IMR-90 (cell line): ENCODE measurements at regions not wholly inside any gene's neighbourhood (a gene's known extent, or its start where the extent isn't known, plus 50 kb on each side); places are given as distances from the start of the nearest gene placed in this dataset.

ENCODE experiments used
- ATAC-seq: fragments of 200-7000 bp; cut with Tn5 transposase; 2 replicates; pipeline ENCODE4 v1.9.1; 2020; ENCODE audit warnings: low read depth, mild to moderate bottlenecking, moderate library complexity
- BruUV-seq: library from RNA; stranded (reverse); fragments of 400-500 nt; replicated peaks from 2 replicates; lab custom pipeline; 2021; lab: Mats Ljungman, UMichigan
- CTCF ChIA-PET: fragments of 300-600 bp; formaldehyde crosslinking; extraction: SDS; loops from one replicate; lab custom pipeline; 2021; ENCODE audit warnings: antibody characterized with exemption; lab: Yijun Ruan, JAX
- POLR2A ChIA-PET: fragments of 300-600 bp; sonication (Branson Sonifier 250); formaldehyde crosslinking; loops from one replicate; lab custom pipeline; 2022; ENCODE audit warnings: antibody characterized with exemption; ENCODE audit not compliant: unreplicated experiment; lab: Charles Lee
- DNase-seq: peaks from one replicate; pipeline ENCODE4 v3.0.0; 2013
- H2AFZ ChIP-seq: replicated peaks from 2 replicates; pipeline ENCODE3; 2013; ENCODE audit warnings: low read length, mild to moderate bottlenecking; ENCODE audit not compliant: poor library complexity
- H2AK5ac ChIP-seq: 2 replicates; pipeline ENCODE4 v1.6.1; 2013; ENCODE audit warnings: low read depth, low read length, inconsistent platforms
- H2AK9ac ChIP-seq: replicated peaks from 2 replicates; pipeline ENCODE3; 2013; ENCODE audit warnings: mild to moderate bottlenecking, low read depth, low read length, moderate library complexity; ENCODE audit not compliant: poor library complexity
- H2BK120ac ChIP-seq: 2 replicates; pipeline ENCODE4 v1.6.1; 2013; ENCODE audit warnings: low read depth, low read length, inconsistent platforms
- H2BK15ac ChIP-seq: 3 replicates; pipeline ENCODE4 v1.6.1; 2013; ENCODE audit warnings: low read depth, low read length, inconsistent platforms
- H2BK20ac ChIP-seq: 2 replicates; pipeline ENCODE4 v1.6.1; 2013; ENCODE audit warnings: low read depth, mild to moderate bottlenecking, inconsistent platforms, low read length, moderate library complexity
- H2BK5ac ChIP-seq: 2 replicates; pipeline ENCODE4 v1.6.1; 2013; ENCODE audit warnings: mild to moderate bottlenecking, low read depth, low read length, inconsistent platforms; ENCODE audit not compliant: poor library complexity, severe bottlenecking
- H3K14ac ChIP-seq: replicated peaks from 2 replicates; pipeline ENCODE4 v1.6.1; 2013; ENCODE audit warnings: low read depth, low read length, inconsistent platforms
- H3K18ac ChIP-seq: 2 replicates; pipeline ENCODE4 v1.6.1; 2013; ENCODE audit warnings: low read depth, low read length, control low read depth
- H3K23ac ChIP-seq: 2 replicates; pipeline ENCODE4 v1.6.1; 2013; ENCODE audit warnings: low read depth, low read length, inconsistent platforms
- H3K27ac ChIP-seq: 2 replicates; pipeline ENCODE4 v1.5.1; 2013; ENCODE audit warnings: mild to moderate bottlenecking, control low read depth, low read length; ENCODE audit not compliant: insufficient read depth
- H3K27me3 ChIP-seq: 2 replicates; pipeline ENCODE4 v1.6.1; 2013; ENCODE audit warnings: low read length; ENCODE audit not compliant: control insufficient read depth, insufficient read depth
- H3K36me3 ChIP-seq: 2 replicates; pipeline ENCODE4 v1.6.1; 2013; ENCODE audit warnings: low read length, mixed read lengths; ENCODE audit not compliant: control insufficient read depth, insufficient read depth
- H3K4ac ChIP-seq: 2 replicates; pipeline ENCODE4 v1.6.1; 2013; ENCODE audit warnings: low read depth, low read length, inconsistent platforms
- H3K4me1 ChIP-seq: 2 replicates; pipeline ENCODE4 v1.6.1; 2013; ENCODE audit warnings: low read length, mixed read lengths; ENCODE audit not compliant: control insufficient read depth, insufficient read depth
- H3K4me2 ChIP-seq: 2 replicates; pipeline ENCODE4 v1.6.1; 2013; ENCODE audit warnings: low read depth, mild to moderate bottlenecking, control low read depth, low read length, moderate library complexity
- H3K4me3 ChIP-seq: 2 replicates; pipeline ENCODE4 v1.5.1; 2013; ENCODE audit warnings: low read depth, mild to moderate bottlenecking, control low read depth, low read length, moderate library complexity; ENCODE audit not compliant: insufficient read depth
- H3K56ac ChIP-seq: 2 replicates; pipeline ENCODE4 v1.6.1; 2013; ENCODE audit warnings: low read length, inconsistent platforms; ENCODE audit not compliant: insufficient read depth; ENCODE audit errors: extremely low read depth
- H3K79me1 ChIP-seq, 2 experiments: 2 replicates each; pipeline ENCODE4 v1.6.1; 2013; ENCODE audit warnings: low read length in 2 of 2, inconsistent platforms in 1 of 2, low read depth in 1 of 2
- H3K9ac ChIP-seq: 2 replicates; pipeline ENCODE4 v1.6.1; 2013; ENCODE audit warnings: low read depth, low read length, control low read depth
- H3K9me1 ChIP-seq: 2 replicates; pipeline ENCODE4 v1.6.1; 2013; ENCODE audit warnings: low read length, inconsistent platforms; ENCODE audit not compliant: insufficient read depth
- H3K9me3 ChIP-seq: 2 replicates; pipeline ENCODE4 v1.6.1; 2013; ENCODE audit warnings: low read length; ENCODE audit not compliant: control insufficient read depth, insufficient read depth
- H4K20me1 ChIP-seq: 2 replicates; pipeline ENCODE4 v1.6.1; 2013; ENCODE audit warnings: low read length, inconsistent platforms; ENCODE audit not compliant: insufficient read depth
- H4K5ac ChIP-seq: 2 replicates; pipeline ENCODE4 v1.6.1; 2013; ENCODE audit warnings: mild to moderate bottlenecking, low read depth, low read length, control low read depth
- H4K8ac ChIP-seq, 2 experiments: 2 replicates each; pipeline ENCODE4 v1.6.1; 2013; ENCODE audit warnings: low read depth in 2 of 2, low read length in 2 of 2, control low read depth in 1 of 2, inconsistent platforms in 1 of 2
- H4K91ac ChIP-seq: 2 replicates; pipeline ENCODE4 v1.6.1; 2013; ENCODE audit warnings: low read depth, low read length, inconsistent platforms; ENCODE audit not compliant: insufficient read depth
- BHLHE40 ChIP-seq: fragments of 150-350 bp; IDR thresholded peaks from 2 replicates; pipeline ENCODE4 v1.6.1; 2016; ENCODE audit warnings: mild to moderate bottlenecking, low read depth, low read length
- CEBPB ChIP-seq: IDR thresholded peaks from 2 replicates; pipeline ENCODE4 v1.6.1; 2012; ENCODE audit warnings: low read depth, low read length, improper control_type of control experiment
- CHD1 ChIP-seq: IDR thresholded peaks from 2 replicates; pipeline ENCODE4 v1.6.1; 2012; ENCODE audit warnings: low read depth, low read length, improper control_type of control experiment
- ELK1 ChIP-seq: fragments of 150-350 bp; IDR thresholded peaks from 2 replicates; pipeline ENCODE4 v1.6.1; 2016; ENCODE audit warnings: low read depth, mild to moderate bottlenecking, low read length, moderate library complexity, borderline replicate concordance
- MAFK ChIP-seq: IDR thresholded peaks from 2 replicates; pipeline ENCODE4 v1.6.1; 2012; ENCODE audit warnings: low read depth, low read length, improper control_type of control experiment
- MXI1 ChIP-seq: IDR thresholded peaks from 2 replicates; pipeline ENCODE4 v1.6.1; 2012; ENCODE audit warnings: low read depth, mild to moderate bottlenecking, low read length, moderate library complexity, borderline replicate concordance
- WGBS, 2 experiments: methylation state at CpG; one replicate each; pipeline versions ENCODE4 v1.1.5 to v1.1.7; 2013; ENCODE audit warnings: missing lambda C conversion rate in 2 of 2; ENCODE audit not compliant: insufficient read length in 1 of 2; ENCODE audit errors: extremely low coverage in 2 of 2; 5-methylcytosine and 5-hydroxymethylcytosine counted together
- dilution Hi-C: fragments of 300-500 bp; cut with HindIII; formaldehyde crosslinking; loops from one replicate; pipeline ENCODE4 v1.14.3; 2018; ENCODE audit warnings: low sequenced_read_pairs; ENCODE audit not compliant: unreplicated experiment
- in situ Hi-C: fragments of 300-500 bp; cut with MboI; formaldehyde crosslinking; loops from 3 replicates; pipeline ENCODE4 v1.14.3; 2019; ENCODE audit warnings: low sequenced_read_pairs, inconsistent platforms, mixed read lengths
- intact Hi-C: fragments of 100-400 bp; cut with micrococcal nuclease; formaldehyde crosslinking; loops from 2 replicates; pipeline ENCODE4 v1.10.0; 2022

GRCh38 chr2:56962673-56963072 is 778.9 kb downstream of the CCDC85A start:
- intact Hi-C loops (no loop called here), in situ Hi-C loops (no loop called here), dilution Hi-C loops (no loop called here)
- Histone ChIP-seq H2BK20ac (no peak overlapping the region), H2AK9ac (no peak overlapping the region), H3K4me3 (no peak overlapping the region), H3K36me3 (no peaks in the 10 kb centered on the region), H3K4me2 (no peak overlapping the region), H3K9me1 (no peaks in the 10 kb centered on the region), H3K27me3 (no peaks in the 10 kb centered on the region), H4K20me1 (no peaks in the 10 kb centered on the region), H2AFZ (no peak overlapping the region), H3K9ac (no peak overlapping the region), H4K5ac (no peak overlapping the region), H2BK120ac (no peak overlapping the region), H4K8ac (no peak overlapping the region), H4K91ac (no peak overlapping the region), H3K23ac (no peak overlapping the region), H2BK5ac (no peak overlapping the region), H3K18ac (no peak overlapping the region), H3K4ac (no peak overlapping the region), H3K4me1 (no peaks in the 10 kb centered on the region), H3K9me3 (no peaks in the 10 kb centered on the region), H3K79me1 (no peaks in the 10 kb centered on the region), H3K56ac (no peak overlapping the region), H2AK5ac (no peak overlapping the region), H2BK15ac (no peak overlapping the region), H3K14ac (no peak overlapping the region), H3K27ac (no peak overlapping the region)
- ATAC-seq (no peak), DNase-seq (no peak)
- CTCF ChIA-PET, result no interaction called here
- no peak for TF ChIP-seq BHLHE40
- TF ChIP-seq MAFK, result no peak
- TF ChIP-seq MXI1, result no peak
- no peak for TF ChIP-seq ELK1
- no peak for TF ChIP-seq CEBPB
- TF ChIP-seq CHD1, result no peak
- BruUV-seq, result no TSS peak
- POLR2A ChIA-PET, result no interaction called here
- no CpG with 5 or more reads among the region's 1 CpG for WGBS, 2 experiments
